ENCODE measurements at regions not wholly inside any gene's neighbourhood (a gene's known extent, or its start where the extent isn't known, plus 50 kb on each side); places are given as distances from the start of the nearest gene placed in this dataset.
"Not testable (repeated sequence)": the region's sequence is repeated elsewhere in the genome, so short reads cannot be mapped to it uniquely, and the experiment has no call there.

DNA sequence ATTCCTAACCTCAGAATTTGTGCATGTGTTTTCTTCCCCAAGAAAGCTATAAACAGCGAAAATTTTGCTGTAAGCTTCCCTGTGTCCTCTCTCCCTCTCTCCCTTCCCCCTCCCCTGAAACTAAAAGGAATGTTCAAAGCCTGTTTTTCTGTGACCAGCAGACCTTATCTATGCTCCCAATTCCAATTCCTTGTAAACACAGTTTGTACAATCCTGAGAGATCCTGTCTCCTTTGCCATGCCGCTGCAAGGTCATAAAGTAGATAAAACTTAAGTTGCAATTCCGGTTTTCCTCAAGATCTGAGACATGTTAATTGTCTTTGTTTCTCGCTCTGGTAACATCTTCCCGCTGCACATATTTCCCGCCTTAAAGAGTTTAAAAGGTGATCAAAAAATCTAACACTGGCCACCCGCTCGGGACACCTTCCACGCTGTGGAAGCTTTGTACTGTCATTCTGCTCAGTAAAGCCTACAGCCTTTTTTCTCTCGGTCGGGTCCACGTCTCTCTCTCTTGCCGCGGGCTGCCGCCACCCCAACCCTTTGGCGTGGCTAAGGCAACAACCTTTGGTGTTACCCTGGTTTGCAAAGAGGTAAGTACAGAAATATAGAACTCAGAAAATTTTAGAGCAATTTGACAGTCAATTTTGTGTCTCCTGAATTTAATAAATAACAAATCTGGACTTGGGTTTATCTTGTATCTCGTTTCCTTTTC is 793.9 kb upstream of the GRM7 start:
- not testable (repeated sequence) for H3K4me1 Mint-ChIP-seq; ATAC-seq; H3K9me3 Mint-ChIP-seq; H3K36me3 Mint-ChIP-seq; H3K4me3 Mint-ChIP-seq; DNase-seq (ENCODE audit: low spot score in 2 of 2); H3K27ac Mint-ChIP-seq

DNA sequence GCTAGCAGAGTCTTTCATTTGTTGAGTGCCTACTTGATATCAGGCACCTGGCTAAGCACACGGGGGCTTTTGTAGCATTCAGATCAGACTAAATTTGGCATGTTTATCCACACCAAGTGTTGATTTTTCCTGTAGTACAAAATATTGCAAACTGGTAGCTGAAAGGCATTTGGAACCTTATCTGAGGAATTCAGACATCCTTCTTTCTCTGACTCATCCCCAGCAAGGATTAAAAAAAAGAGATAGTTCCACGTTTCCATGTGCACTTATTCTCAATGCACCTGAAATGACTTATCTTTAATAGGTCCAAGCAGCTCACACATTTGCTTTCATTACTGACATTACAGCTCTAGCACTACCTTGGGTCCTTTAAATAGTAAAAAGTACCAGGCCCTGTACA is 786.0 kb upstream of the GRM7 start:
- ATAC-seq (no peak), DNase-seq (ENCODE audit: low spot score in 2 of 2) (no peak)
- Mint-ChIP-seq H3K4me1 (no peaks in the 10 kb centered on the region), H3K4me3 (no peak overlapping the region), H3K36me3 (no peaks in the 10 kb centered on the region), H3K9me3 (peaks cover 11% of the 10 kb centered on the region), H3K27ac (no peak overlapping the region)

DNA sequence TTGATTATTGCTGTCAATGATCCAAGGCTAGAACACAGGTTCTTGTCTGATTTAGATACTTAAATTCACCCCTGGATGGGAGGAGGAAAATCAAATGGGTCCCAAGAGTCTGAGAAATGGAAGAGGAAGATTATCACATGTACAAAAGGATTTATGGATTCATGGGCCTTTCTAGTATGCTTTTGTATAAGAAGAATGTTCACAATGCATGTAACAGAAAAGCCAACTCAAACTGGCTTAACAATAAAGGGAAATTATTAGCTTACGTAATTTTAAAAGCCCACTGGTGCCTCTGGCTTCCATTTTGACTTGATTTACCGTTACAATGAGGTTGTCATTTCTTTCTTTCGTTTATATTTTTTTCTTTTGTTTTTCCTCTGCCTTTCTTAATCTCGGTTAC is 782.5 kb upstream of the GRM7 start:
- ATAC-seq (no peak), DNase-seq (ENCODE audit: low spot score in 2 of 2) (no peak)
- H3K4me1 Mint-ChIP-seq = no peaks in the 10 kb centered on the region
- peaks cover 14% of the 10 kb centered on the region for H3K9me3 Mint-ChIP-seq
- no peaks in the 10 kb centered on the region for H3K36me3 Mint-ChIP-seq
- H3K27ac Mint-ChIP-seq = no peak overlapping the region
- no peak overlapping the region for H3K4me3 Mint-ChIP-seq

DNA sequence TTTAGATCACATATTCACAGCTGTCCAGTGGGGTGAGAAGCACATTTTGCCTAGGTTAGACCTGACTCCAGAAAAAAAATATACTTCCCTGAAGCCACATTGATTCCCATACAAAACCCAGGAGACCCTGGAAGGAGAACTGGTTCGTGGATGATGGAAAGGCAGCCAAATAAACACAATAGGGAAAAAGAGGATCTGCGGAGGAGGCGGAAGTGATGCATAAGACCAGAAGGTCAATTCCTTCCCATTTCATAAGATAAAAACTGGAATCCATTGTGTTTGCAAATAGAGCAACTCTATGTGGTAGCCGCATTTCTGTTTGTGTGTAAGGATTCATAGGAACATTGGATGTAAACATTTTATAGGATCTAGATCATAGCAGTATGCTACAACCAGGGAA is 781.9 kb upstream of the GRM7 start:
- DNase-seq (ENCODE audit: low spot score in 2 of 2) (no peak), ATAC-seq (no peak)
- Mint-ChIP-seq H3K27ac (no peak overlapping the region), H3K4me1 (no peaks in the 10 kb centered on the region), H3K4me3 (no peak overlapping the region), H3K36me3 (no peaks in the 10 kb centered on the region), H3K9me3 (peaks cover 18% of the 10 kb centered on the region)

DNA sequence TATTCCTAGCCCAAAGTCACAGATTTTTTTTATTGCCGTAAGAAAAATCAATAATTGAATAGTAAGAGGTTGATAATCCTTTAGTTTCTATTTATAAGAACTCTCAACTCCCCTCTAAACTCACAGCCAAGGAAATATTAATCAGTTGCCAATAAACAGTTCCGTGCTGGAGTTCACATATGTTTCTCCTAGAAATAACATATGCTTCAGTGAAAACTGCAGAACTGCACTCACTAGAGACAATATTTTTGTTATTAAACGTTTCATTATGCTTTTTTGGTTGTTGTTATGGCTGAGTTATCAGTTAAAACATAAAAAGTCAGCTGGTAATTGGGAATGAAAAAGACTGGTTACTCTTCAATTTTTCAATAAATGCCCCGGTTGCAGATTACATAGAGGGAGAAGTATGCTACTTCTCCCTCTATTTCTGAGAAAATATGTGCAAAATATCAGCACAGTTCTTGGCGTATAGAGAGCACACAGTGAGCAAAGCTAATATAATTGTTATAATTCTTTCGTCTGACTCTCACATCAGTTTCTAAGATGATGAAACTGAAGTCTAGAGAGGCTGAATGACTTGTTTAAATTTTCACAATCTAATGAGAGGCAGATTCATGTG is 781.2 kb upstream of the GRM7 start:
- Mint-ChIP-seq H3K4me3 (no peak overlapping the region), H3K36me3 (no peaks in the 10 kb centered on the region), H3K4me1 (no peaks in the 10 kb centered on the region)

DNA sequence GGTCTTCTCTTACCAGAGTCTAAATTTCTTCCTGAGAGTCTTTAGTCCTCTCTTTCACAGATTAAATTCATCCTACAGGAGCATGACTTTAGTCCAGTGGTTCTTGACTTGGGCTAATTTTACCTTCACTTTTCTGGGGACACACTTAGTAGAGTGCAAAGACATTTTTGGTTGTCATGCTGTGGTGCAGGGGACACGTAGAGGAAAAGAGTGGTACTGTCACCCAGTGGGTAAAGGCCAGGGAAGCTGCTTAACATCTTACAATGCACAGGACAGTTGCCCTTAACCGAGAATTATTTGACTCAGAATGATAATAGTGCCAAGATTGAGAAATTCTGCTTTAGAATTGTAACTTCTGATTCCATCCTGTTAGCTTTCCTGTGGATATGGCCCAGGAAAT is 772.5 kb upstream of the GRM7 start:
- Mint-ChIP-seq H3K9me3 (peaks cover 5% of the 10 kb centered on the region), H3K36me3 (no peaks in the 10 kb centered on the region), H3K27ac (no peak overlapping the region), H3K4me3 (no peak overlapping the region), H3K4me1 (no peaks in the 10 kb centered on the region)
- DNase-seq (ENCODE audit: low spot score in 2 of 2) = no peak
- no peak for ATAC-seq

More for the DNA sequence above, 781.2 kb upstream of the GRM7 start:
- no peak overlapping the region for H3K27ac Mint-ChIP-seq
- ATAC-seq = no peak
- H3K9me3 Mint-ChIP-seq = peaks cover 18% of the 10 kb centered on the region
- DNase-seq (ENCODE audit: low spot score in 2 of 2) = no peak

DNA sequence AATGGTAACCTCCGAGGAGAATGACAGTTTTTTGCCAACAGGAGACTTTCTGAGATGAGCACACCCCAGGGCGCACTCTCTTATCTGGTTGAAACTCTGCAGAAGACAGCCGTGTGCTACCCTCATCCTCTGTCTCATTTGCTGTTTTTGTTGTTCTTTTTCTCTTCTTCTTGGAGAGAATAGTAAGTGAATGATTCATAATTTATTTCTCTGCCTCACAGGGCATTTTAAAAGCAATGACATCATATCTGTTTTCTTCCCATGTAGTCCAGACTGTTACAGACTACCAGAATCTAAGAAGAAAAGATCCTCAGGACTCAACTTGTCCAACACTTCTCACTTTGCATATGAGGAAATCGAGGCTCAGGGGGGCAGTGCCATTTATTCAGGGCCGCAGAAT is 771.1 kb upstream of the GRM7 start:
- no peaks in the 10 kb centered on the region for H3K36me3 Mint-ChIP-seq
- no peaks in the 10 kb centered on the region for H3K4me1 Mint-ChIP-seq
- ATAC-seq (no peak), DNase-seq (ENCODE audit: low spot score in 2 of 2) (no peak)
- H3K27ac Mint-ChIP-seq = no peak overlapping the region
- H3K4me3 Mint-ChIP-seq = no peak overlapping the region
- peaks cover 2% of the 10 kb centered on the region for H3K9me3 Mint-ChIP-seq

DNA sequence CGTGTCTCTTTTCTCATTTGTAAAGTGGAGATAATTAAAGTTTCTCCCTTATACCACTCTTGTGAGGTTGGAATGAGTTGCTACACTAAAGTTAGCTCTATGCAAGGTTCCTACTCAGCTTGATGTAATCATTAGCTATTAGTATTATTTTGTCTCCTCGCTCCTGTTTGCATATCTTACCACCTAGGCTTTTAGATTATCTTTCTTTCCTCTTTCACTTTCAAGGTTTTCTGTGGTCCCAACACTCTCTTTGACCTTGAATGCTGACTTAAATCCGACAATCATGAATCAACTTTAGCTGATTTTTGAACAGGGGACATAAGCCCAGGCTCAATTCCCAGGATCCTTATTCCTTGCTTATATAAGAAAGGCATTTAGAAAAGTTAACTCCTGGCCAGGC is 769.7 kb upstream of the GRM7 start:
- Mint-ChIP-seq H3K36me3 (no peaks in the 10 kb centered on the region), H3K4me3 (no peak overlapping the region), H3K27ac (no peak overlapping the region), H3K9me3 (peaks cover 2% of the 10 kb centered on the region), H3K4me1 (no peaks in the 10 kb centered on the region)
- DNase-seq (ENCODE audit: low spot score in 2 of 2) = no peak
- ATAC-seq = no peak

DNA sequence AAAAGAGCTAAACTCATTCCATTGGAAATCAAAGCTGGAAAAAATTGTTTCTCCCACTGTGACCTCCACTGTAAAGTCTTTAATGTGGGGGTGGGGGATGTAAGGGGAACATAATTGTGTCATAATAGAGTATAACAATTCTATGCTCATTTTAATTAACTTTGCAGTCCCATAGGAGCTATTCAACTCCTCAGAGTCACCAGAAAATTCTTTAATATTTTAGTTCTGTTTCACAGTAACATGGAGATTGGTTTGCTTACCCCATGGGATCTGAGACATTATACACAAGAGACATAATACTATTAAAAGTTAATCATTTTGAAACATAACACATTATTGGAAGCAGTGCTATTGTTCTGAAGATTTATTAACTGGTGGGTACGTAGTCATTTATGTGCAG is 765.9 kb upstream of the GRM7 start:
- Mint-ChIP-seq H3K9me3 (no peaks in the 10 kb centered on the region), H3K36me3 (no peaks in the 10 kb centered on the region), H3K4me1 (no peaks in the 10 kb centered on the region), H3K27ac (no peak overlapping the region), H3K4me3 (no peak overlapping the region)
- DNase-seq (ENCODE audit: low spot score in 2 of 2) (no peak), ATAC-seq (no peak)

DNA sequence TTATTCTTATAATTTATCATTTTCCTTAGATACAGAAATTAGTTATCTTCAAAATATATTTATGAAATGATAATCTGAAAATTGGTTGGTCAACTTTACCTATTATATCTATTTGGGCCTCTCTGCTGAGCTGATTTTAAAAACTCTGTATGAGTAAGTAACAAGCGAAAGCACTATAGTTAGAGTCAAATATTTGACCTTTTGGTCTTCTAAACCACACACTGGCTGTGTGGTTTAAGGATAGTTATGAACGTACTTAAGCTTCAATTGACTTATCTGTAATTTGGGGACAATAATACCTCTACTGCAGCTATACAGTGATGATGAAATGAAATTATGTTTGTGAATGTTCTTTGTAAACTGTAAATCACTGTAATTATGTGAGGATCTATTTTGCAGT is 763.9 kb upstream of the GRM7 start:
- Mint-ChIP-seq H3K27ac (no peak overlapping the region), H3K4me1 (no peaks in the 10 kb centered on the region), H3K36me3 (no peaks in the 10 kb centered on the region), H3K9me3 (no peaks in the 10 kb centered on the region), H3K4me3 (no peak overlapping the region)
- DNase-seq (ENCODE audit: low spot score in 2 of 2) (no peak), ATAC-seq (no peak)

DNA sequence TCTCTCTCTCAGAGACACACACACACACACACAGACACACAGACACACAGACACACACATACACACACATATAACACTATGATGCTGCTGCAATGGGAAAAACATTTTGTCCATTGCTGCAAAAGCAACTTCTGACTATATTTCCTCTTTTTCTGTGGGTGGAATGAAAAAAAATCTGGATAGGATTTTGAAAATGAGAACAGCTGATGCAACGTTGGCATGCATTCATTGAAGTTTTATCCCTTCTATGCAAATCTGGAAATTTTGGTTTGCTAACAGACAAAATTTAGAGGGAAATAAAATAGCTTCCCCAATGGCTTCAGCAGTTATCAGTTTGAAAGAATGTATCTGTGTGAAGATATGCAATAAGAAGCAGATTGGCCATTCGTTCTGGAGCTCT is 763.4 kb upstream of the GRM7 start:
- no peaks in the 10 kb centered on the region for H3K36me3 Mint-ChIP-seq

DNA sequence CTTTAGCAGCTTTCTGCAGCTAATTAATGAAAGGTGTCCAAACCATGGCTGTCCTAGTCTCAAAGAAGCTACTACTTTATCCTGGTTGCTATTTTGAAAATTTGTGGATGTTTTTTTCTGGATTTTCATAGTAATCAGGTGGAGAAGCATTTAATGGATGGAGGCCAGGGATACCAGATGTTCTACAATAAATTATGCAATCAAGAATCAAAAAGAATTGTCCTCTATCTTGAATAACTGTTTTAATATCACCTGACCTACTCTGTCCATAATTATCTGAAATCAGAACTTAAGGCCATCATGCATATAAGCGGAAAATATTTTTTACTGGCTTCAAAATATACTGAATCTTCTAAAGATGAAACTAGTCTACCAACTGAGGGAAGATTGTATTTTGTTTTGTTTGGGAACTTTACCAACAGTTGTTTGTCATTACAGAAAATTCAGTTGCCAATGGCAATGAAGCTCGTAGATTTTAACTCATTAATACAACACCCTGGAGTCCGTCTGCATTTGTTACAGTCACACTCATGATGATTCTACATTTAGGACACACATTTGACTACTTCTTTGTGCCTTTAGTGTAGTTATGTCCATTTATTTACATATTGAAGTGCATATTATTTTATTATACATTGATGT is 762.3 kb upstream of the GRM7 start:
- H3K36me3 Mint-ChIP-seq = no peaks in the 10 kb centered on the region
- no peak for DNase-seq (ENCODE audit: low spot score in 2 of 2)
- ATAC-seq = no peak
- no peak overlapping the region for H3K27ac Mint-ChIP-seq
- peaks cover 6% of the 10 kb centered on the region for H3K9me3 Mint-ChIP-seq
- no peak overlapping the region for H3K4me3 Mint-ChIP-seq
- no peaks in the 10 kb centered on the region for H3K4me1 Mint-ChIP-seq

More for the DNA sequence above, 763.4 kb upstream of the GRM7 start:
- DNase-seq (ENCODE audit: low spot score in 2 of 2) = no peak
- ATAC-seq = no peak
- Mint-ChIP-seq H3K4me1 (no peaks in the 10 kb centered on the region), H3K9me3 (peaks cover under 1% of the 10 kb centered on the region), H3K4me3 (no peak overlapping the region), H3K27ac (no peak overlapping the region)

DNA sequence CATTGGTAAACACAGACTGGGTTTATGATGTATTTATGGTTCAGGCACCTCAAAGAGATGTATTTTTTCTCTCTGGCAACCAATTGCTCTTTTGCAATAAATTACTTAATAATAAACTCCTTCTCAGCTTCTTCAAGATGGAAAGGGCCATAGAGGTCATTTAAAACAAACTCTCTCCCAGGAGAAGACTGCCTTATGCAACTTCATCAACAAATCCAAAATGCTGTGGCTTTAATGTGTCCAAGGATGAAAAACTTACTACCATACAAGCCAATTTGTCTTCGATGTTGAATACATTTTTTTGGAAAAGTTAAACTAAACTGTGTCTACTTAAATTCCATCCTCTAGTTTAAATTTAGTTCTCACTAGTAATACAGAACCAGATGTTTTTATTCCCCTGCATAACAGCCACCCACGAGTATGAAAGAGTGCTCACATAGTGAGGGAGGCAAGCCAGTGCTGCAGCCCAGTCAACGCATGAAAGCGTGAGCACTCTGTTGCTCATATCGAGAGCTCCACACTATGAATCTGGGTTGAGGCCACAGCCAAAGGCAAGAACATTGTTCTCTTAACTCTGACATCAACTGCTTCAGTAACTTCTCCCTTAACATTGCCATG is 761.3 kb upstream of the GRM7 start:
- no peak for DNase-seq (ENCODE audit: low spot score in 2 of 2)
- no peak for ATAC-seq
- peaks cover 6% of the 10 kb centered on the region for H3K9me3 Mint-ChIP-seq
- H3K4me3 Mint-ChIP-seq = no peak overlapping the region
- no peaks in the 10 kb centered on the region for H3K4me1 Mint-ChIP-seq
- H3K36me3 Mint-ChIP-seq = no peaks in the 10 kb centered on the region
- no peak overlapping the region for H3K27ac Mint-ChIP-seq

DNA sequence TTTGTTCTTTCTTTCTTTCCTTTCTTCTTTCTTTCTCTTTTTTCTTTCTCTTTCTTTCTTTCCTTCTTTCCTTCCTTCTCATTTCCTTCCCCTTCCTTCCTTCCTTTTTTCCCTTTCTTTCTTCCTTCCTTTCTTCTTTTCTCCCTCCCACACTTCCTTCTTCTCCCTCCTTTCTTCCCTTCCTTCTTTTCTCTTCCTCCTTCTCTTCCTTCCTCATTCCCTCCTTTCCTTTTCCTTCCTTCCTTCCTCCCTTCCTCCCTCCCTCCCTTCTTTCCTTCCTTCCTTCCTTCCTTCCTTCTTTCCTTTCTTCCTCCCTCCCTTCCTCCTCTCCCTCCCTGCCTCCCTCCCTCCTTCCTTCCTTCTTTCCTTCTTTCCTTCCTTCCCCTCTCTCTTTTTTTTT is 755.7 kb upstream of the GRM7 start:
- Mint-ChIP-seq H3K36me3 (no peaks in the 10 kb centered on the region), H3K27ac (no peak overlapping the region), H3K9me3 (peaks cover 16% of the 10 kb centered on the region), H3K4me1 (no peaks in the 10 kb centered on the region), H3K4me3 (no peak overlapping the region)
- DNase-seq (ENCODE audit: low spot score in 2 of 2) = no peak
- ATAC-seq = no peak

DNA sequence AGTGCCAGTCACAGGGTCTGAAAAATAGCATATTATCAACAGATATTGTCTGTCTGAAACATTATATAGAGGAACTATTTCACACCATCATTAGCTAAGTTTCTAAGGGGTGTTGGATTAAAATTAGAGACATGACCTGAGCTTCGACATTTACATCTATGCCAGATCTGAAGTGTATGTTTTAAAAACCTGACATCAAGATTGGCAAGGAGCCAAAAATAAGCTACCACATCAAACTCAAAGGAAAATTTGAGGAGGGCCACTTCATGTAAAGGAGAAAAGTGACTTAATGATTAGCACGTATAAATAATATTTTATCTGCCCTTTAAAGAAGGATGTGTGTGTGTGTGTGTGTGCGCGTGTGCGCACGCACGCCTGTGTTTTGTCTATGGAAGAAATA is 752.0 kb upstream of the GRM7 start:
- no peak for ATAC-seq
- Mint-ChIP-seq H3K4me3 (no peak overlapping the region), H3K4me1 (no peaks in the 10 kb centered on the region), H3K36me3 (no peaks in the 10 kb centered on the region), H3K27ac (no peak overlapping the region), H3K9me3 (peaks cover 14% of the 10 kb centered on the region)
- DNase-seq (ENCODE audit: low spot score in 2 of 2) = no peak

DNA sequence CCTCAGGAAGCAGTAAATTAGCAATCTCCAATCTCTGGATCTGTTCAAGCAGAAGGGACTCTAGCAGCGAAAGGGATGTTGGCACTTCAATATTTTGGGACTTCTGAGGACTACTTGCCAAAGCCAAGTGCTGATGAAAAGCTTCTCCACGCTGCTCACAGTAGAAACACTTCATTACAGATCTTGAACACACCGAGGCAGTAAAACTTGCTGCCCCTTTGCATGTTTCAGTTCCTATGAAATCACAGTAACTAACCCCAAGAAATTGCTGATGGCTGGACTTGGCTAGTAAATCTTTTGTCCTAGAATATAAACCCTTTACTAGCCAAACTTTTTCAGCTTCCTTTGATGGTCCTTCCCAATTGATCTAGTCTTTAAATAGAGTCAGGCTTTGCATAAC is 750.5 kb upstream of the GRM7 start:
- ATAC-seq (no peak), DNase-seq (ENCODE audit: low spot score in 2 of 2) (no peak)
- Mint-ChIP-seq H3K27ac (no peak overlapping the region), H3K4me1 (no peaks in the 10 kb centered on the region), H3K36me3 (no peaks in the 10 kb centered on the region), H3K9me3 (peaks cover 17% of the 10 kb centered on the region), H3K4me3 (no peak overlapping the region)
